GM20000 (cell line): ENCODE measurements at regions not wholly inside any gene's neighbourhood (a gene's known extent, or its start where the extent isn't known, plus 50 kb on each side); places are given as distances from the start of the nearest gene placed in this dataset.

ENCODE experiments used
- DNase-seq: peaks from one replicate; pipeline ENCODE4 v3.0.0; 2012; ENCODE audit warnings: low spot score
- CTCF ChIP-seq: IDR thresholded peaks from 2 replicates; pipeline ENCODE4 v1.5.1; 2012; ENCODE audit warnings: mild to moderate bottlenecking, control low read depth; ENCODE audit errors: extremely low read depth, missing control alignments

- DNase-seq: no peak
- no peak for TF ChIP-seq CTCF
These were observed 168.5 kb downstream of the FAT4 start for GRCh38 chr4:125483278-125483677.

GRCh38 chr4:125484912-125485311 lies 170.2 kb downstream of the FAT4 start:
- TF ChIP-seq CTCF: no peak
- no peak for DNase-seq

- no peak for DNase-seq
- no peak for TF ChIP-seq CTCF
These were observed 171.6 kb downstream of the FAT4 start for GRCh38 chr4:125486351-125486750.

GRCh38 chr4:125489952-125490690 lies 175.4 kb downstream of the FAT4 start:
- TF ChIP-seq CTCF: no peak
- DNase-seq: no peak

GRCh38 chr4:125492957-125493356 lies 178.2 kb downstream of the FAT4 start:
- no peak for TF ChIP-seq CTCF
- no peak for DNase-seq

- DNase-seq: no peak
- TF ChIP-seq CTCF: no peak
These were observed 183.1 kb downstream of the FAT4 start for GRCh38 chr4:125497861-125498260.

GRCh38 chr4:125498981-125499380 lies 184.2 kb downstream of the FAT4 start:
- TF ChIP-seq CTCF: no peak
- DNase-seq: no peak
